ENCODE measurements at regions not wholly inside any gene's neighbourhood (a gene's known extent, or its start where the extent isn't known, plus 50 kb on each side); places are given as distances from the start of the nearest gene placed in this dataset.

GRCh38 chr9:87278971-87279733, 218.5 kb upstream of the DAPK1 start:
- DNase-seq (ENCODE audit: low read depth, low spot score) = no peak

GRCh38 chr9:87280421-87280820, 217.2 kb upstream of the DAPK1 start:
- no peak for DNase-seq (ENCODE audit: low read depth, low spot score)

- no peak for DNase-seq (ENCODE audit: low read depth, low spot score)
Observed at GRCh38 chr9:87282538-87282937, 215.1 kb upstream of the DAPK1 start.

GRCh38 chr9:87283585-87283984, 214.1 kb upstream of the DAPK1 start:
- DNase-seq (ENCODE audit: low read depth, low spot score) = no peak

GRCh38 chr9:87285183-87285850, 212.3 kb upstream of the DAPK1 start:
- no peak for DNase-seq (ENCODE audit: low read depth, low spot score)

- DNase-seq (ENCODE audit: low read depth, low spot score) = no peak
Observed at GRCh38 chr9:87286506-87286905, 211.2 kb upstream of the DAPK1 start.

- no peak for DNase-seq (ENCODE audit: low read depth, low spot score)
Observed at GRCh38 chr9:87290241-87291052, 207.2 kb upstream of the DAPK1 start.

- no peak for DNase-seq (ENCODE audit: low read depth, low spot score)
Observed at GRCh38 chr9:87292449-87293191, 205.0 kb upstream of the DAPK1 start.

GRCh38 chr9:87294126-87294525, 203.5 kb upstream of the DAPK1 start:
- DNase-seq (ENCODE audit: low read depth, low spot score) = no peak

- DNase-seq (ENCODE audit: low read depth, low spot score) = no peak
Observed at GRCh38 chr9:87300915-87301314, 196.8 kb upstream of the DAPK1 start.

GRCh38 chr9:87301371-87301770, 196.3 kb upstream of the DAPK1 start:
- DNase-seq (ENCODE audit: low read depth, low spot score) = no peak

- DNase-seq (ENCODE audit: low read depth, low spot score) = no peak
Observed at GRCh38 chr9:87305151-87305550, 192.5 kb upstream of the DAPK1 start.

- DNase-seq (ENCODE audit: low read depth, low spot score) = no peak
Observed at GRCh38 chr9:87306006-87306405, 191.7 kb upstream of the DAPK1 start.

GRCh38 chr9:87307848-87308247, 189.8 kb upstream of the DAPK1 start:
- DNase-seq (ENCODE audit: low read depth, low spot score) = no peak

- DNase-seq (ENCODE audit: low read depth, low spot score) = no peak
Observed at GRCh38 chr9:87309236-87309635, 188.4 kb upstream of the DAPK1 start.

- DNase-seq (ENCODE audit: low read depth, low spot score) = no peak
Observed at GRCh38 chr9:87310827-87311523, 186.7 kb upstream of the DAPK1 start.

GRCh38 chr9:87319656-87320055, 178.0 kb upstream of the DAPK1 start:
- no peak for DNase-seq (ENCODE audit: low read depth, low spot score)

- DNase-seq (ENCODE audit: low read depth, low spot score) = no peak
Observed at GRCh38 chr9:87320146-87320884, 177.4 kb upstream of the DAPK1 start.

GRCh38 chr9:87322840-87323635, 174.6 kb upstream of the DAPK1 start:
- no peak for DNase-seq (ENCODE audit: low read depth, low spot score)

- no peak for DNase-seq (ENCODE audit: low read depth, low spot score)
Observed at GRCh38 chr9:87323928-87324327, 173.7 kb upstream of the DAPK1 start.

Measured in iPS DF 19.7 (cell line).